Activated T-cell treated with anti-CD3 and anti-CD28 coated beads, Interleukin-2, amount 50 U/mL, for 24 hours (primary cell): ENCODE measurements at regions not wholly inside any gene's neighbourhood (a gene's known extent, or its start where the extent isn't known, plus 50 kb on each side); places are given as distances from the start of the nearest gene placed in this dataset.
A peak's percentile ranks its signal among the peaks of the same experiment; 100 is the strongest.
"Not testable (repeated sequence)": the region's sequence is repeated elsewhere in the genome, so short reads cannot be mapped to it uniquely, and the experiment has no call there.

Experiments used
- DNase-seq: peaks from one replicate; pipeline ENCODE4 v3.0.0-alpha.2; 2020
- H3K27ac Mint-ChIP-seq: 2 replicates; pipeline ENCODE4 v1.8.0; 2020; ENCODE audit warnings: mild to moderate bottlenecking, mixed read lengths
- H3K27me3 Mint-ChIP-seq: 2 replicates; pipeline ENCODE4 v1.8.0; 2020; ENCODE audit warnings: mixed read lengths
- H3K36me3 Mint-ChIP-seq: 2 replicates; pipeline ENCODE4 v1.8.0; 2020; ENCODE audit warnings: low read depth, mixed read lengths
- H3K4me1 Mint-ChIP-seq: 2 replicates; pipeline ENCODE4 v1.8.0; 2020; ENCODE audit warnings: low read depth, mixed read lengths
- H3K4me3 Mint-ChIP-seq: 2 replicates; pipeline ENCODE4 v1.8.0; 2020; ENCODE audit warnings: mild to moderate bottlenecking, moderate library complexity, mixed read lengths
- H3K9me3 Mint-ChIP-seq: 2 replicates; pipeline ENCODE4 v1.8.0; 2020; ENCODE audit warnings: mixed read lengths

- H3K9me3 Mint-ChIP-seq, H3K27me3 Mint-ChIP-seq, H3K36me3 Mint-ChIP-seq, DNase-seq, H3K27ac Mint-ChIP-seq, H3K4me3 Mint-ChIP-seq: not testable (repeated sequence)
- H3K4me1 Mint-ChIP-seq: peaks cover 12% of the 10 kb centered on the region
These were observed 307.9 kb upstream of the PLGLB1 start for GRCh38 chr2:87329529-87329928.

GRCh38 chr2:87330486-87330885, 308.8 kb upstream of the PLGLB1 start:
- not testable (repeated sequence) for H3K9me3 Mint-ChIP-seq, H3K4me3 Mint-ChIP-seq, DNase-seq, H3K27me3 Mint-ChIP-seq, H3K36me3 Mint-ChIP-seq, H3K27ac Mint-ChIP-seq
- H3K4me1 Mint-ChIP-seq: peaks cover 10% of the 10 kb centered on the region

DNA sequence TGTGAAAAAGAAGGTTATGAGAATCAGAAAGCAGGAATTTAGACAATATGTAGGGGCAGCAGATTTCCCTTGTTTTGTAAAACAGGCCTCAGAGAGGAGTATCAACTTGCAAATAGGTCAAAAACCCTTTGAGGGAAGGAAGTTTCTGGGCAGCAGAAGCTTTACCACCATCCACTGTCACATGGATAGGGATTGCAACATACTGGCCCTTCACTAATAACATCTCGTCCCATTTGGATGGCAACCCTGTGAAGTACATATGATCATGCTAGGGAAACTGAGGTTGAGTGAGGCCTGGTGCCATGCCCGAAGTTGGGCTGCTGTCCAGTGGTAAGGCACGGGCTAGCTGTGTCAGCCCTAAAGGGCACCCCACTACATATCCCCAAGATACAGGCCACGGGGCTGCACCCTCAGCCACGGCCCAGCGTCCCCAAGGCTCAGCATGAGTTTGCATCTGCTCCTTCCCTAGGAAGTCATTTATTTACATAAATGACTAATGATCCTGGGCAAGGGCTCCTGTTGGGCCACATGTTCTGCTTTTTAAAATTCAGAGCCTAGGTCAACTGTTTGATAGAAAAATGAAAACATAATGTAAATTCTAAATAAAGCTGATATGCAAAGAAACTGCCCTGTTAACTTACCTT, 310.4 kb upstream of the PLGLB1 start:
- H3K27me3 Mint-ChIP-seq, H3K9me3 Mint-ChIP-seq, H3K4me3 Mint-ChIP-seq, H3K4me1 Mint-ChIP-seq, DNase-seq, H3K27ac Mint-ChIP-seq, H3K36me3 Mint-ChIP-seq: not testable (repeated sequence)

- H3K9me3 Mint-ChIP-seq, H3K27ac Mint-ChIP-seq, H3K4me1 Mint-ChIP-seq, H3K27me3 Mint-ChIP-seq, H3K36me3 Mint-ChIP-seq, H3K4me3 Mint-ChIP-seq, DNase-seq: not testable (repeated sequence)
These were observed 313.2 kb upstream of the PLGLB1 start for GRCh38 chr2:87334888-87335287.

DNA sequence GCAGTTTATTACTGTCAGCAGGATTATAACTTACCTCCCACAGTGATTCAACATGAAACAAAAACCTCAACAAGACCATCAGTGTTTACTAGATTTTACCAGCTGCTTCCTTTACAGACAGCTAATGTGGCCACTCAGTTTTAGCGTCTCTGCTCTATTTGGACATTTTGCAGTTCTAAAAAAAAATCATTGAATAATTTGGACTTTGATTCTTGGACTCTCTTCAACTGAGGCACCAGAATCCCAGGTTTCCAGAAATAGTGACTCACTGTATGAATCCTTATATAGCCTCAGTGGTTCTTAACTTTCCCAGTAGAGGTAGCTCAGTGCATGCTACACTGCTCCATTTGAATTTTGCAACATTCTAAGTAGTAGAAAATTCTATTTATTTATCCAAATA, 317.4 kb upstream of the PLGLB1 start:
- H3K27me3 Mint-ChIP-seq, H3K4me1 Mint-ChIP-seq, H3K36me3 Mint-ChIP-seq, H3K4me3 Mint-ChIP-seq, H3K9me3 Mint-ChIP-seq, DNase-seq, H3K27ac Mint-ChIP-seq: not testable (repeated sequence)

GRCh38 chr2:87341601-87342014, 320.0 kb upstream of the PLGLB1 start:
- not testable (repeated sequence) for H3K4me3 Mint-ChIP-seq
- peak; percentile 70 for DNase-seq

GRCh38 chr2:87342175-87342574, 320.5 kb upstream of the PLGLB1 start:
- not testable (repeated sequence) for H3K27me3 Mint-ChIP-seq, H3K4me3 Mint-ChIP-seq, H3K27ac Mint-ChIP-seq, H3K36me3 Mint-ChIP-seq, H3K9me3 Mint-ChIP-seq, DNase-seq, H3K4me1 Mint-ChIP-seq

More at GRCh38 chr2:87341601-87342014, 320.0 kb upstream of the PLGLB1 start:
- H3K9me3 Mint-ChIP-seq, H3K36me3 Mint-ChIP-seq, H3K27ac Mint-ChIP-seq, H3K27me3 Mint-ChIP-seq, H3K4me1 Mint-ChIP-seq: not testable (repeated sequence)

DNA sequence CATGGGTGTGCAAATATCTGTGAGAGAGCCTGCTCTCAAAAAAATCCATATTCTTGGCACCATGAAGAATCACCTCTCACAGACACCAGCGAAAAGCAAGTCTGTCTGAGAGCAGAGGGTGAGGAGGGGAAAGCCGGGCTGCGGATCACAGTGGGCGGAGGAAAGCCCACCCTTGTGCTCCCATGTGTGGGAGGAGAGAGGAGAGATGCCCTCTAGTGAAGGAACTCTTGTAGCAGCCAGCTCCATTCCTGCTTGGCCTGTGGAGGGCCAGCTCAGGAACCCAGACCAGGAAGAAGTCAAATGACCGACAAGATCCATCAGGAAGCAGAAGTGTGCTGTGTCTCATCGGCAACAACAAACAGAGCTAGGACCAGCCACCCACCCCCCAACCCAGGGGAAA, 321.7 kb upstream of the PLGLB1 start:
- not testable (repeated sequence) for H3K4me1 Mint-ChIP-seq, H3K36me3 Mint-ChIP-seq, H3K27ac Mint-ChIP-seq, H3K27me3 Mint-ChIP-seq, H3K9me3 Mint-ChIP-seq, H3K4me3 Mint-ChIP-seq, DNase-seq

DNA sequence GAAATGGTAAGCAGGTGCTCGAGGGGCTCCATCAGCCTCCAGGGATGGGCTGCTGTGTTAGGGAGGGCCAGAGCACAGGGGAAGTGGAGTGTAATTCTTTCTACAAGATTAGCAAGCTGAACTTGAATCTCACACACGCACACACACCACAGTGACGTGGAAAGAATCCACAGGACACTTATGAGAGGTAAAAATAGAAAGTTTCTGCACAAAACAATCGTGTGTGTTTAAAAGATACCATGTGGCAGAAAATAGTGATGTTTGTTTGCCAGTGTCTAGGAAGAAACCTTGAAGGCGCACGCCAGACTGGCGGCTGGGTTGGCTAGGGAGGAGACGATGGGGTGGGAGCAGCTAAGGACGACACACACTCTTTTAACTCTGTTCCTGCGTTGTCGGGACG, 323.6 kb upstream of the PLGLB1 start:
- not testable (repeated sequence) for H3K27me3 Mint-ChIP-seq, H3K36me3 Mint-ChIP-seq, H3K4me1 Mint-ChIP-seq, H3K27ac Mint-ChIP-seq, H3K4me3 Mint-ChIP-seq, DNase-seq, H3K9me3 Mint-ChIP-seq

DNA sequence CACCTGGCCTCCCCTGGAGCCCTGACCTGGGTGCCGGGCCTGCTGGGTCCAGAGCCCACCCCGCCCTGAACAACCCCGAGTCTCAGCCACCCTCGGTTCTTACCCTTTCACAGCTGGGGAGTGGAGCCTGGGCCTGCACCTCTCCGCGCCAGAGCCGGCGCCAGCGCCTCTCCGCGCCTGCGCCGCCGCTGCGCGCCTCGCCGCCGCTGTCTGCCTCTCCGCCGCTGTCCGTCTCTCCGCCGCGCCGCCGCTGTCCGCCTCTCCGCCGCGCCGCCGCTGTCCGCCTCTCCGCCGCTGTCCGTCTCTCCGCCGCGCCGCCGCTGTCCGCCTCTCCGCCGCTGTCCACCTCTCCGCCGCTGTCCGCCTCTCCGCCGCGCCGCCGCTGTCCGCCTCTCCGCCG, 326.9 kb upstream of the PLGLB1 start:
- DNase-seq, H3K36me3 Mint-ChIP-seq, H3K27ac Mint-ChIP-seq, H3K27me3 Mint-ChIP-seq, H3K4me1 Mint-ChIP-seq, H3K9me3 Mint-ChIP-seq, H3K4me3 Mint-ChIP-seq: not testable (repeated sequence)

- not testable (repeated sequence) for H3K9me3 Mint-ChIP-seq, H3K4me3 Mint-ChIP-seq, H3K27me3 Mint-ChIP-seq, DNase-seq, H3K27ac Mint-ChIP-seq, H3K36me3 Mint-ChIP-seq, H3K4me1 Mint-ChIP-seq
These were observed 327.4 kb upstream of the PLGLB1 start for GRCh38 chr2:87349006-87349405.

DNA sequence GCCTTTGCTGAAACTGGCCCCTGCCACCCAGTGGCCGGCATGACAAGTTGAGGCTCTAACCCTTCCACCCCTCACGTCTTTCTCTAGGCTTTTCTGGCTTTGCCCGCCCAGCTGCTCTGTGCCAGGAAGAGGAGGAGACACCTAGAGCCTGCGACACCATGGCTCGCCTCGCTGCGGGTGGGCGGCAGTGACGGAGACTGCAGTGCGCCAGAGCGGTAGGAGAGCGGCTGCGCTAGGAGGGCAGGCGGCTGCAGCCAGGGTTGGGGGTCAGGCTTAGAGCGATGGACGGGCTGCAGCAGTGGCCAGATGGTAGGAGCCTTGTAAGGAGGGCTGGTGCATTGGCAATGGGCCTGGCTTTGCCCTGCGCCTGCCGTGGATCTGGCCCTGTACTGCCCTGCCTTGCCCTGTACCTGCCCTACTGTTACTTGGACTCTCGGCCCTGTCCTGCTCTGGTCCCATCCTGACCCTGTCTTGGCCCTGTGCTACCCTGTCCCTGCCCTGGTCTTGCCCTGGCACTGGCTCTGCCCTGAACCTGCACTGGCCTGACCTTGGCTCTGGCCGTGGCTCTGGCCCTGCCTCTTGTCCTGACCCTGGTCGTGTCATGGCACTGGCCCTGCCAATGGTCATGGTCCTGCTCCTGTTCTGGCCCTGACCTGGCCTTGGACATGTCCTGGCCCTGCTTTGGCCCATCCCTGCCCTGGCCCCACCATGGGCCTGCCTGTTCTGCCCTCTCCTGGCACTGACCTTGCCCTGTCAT, 330.7 kb upstream of the PLGLB1 start:
- not testable (repeated sequence) for DNase-seq, H3K9me3 Mint-ChIP-seq, H3K27ac Mint-ChIP-seq, H3K36me3 Mint-ChIP-seq, H3K4me3 Mint-ChIP-seq, H3K4me1 Mint-ChIP-seq, H3K27me3 Mint-ChIP-seq

DNA sequence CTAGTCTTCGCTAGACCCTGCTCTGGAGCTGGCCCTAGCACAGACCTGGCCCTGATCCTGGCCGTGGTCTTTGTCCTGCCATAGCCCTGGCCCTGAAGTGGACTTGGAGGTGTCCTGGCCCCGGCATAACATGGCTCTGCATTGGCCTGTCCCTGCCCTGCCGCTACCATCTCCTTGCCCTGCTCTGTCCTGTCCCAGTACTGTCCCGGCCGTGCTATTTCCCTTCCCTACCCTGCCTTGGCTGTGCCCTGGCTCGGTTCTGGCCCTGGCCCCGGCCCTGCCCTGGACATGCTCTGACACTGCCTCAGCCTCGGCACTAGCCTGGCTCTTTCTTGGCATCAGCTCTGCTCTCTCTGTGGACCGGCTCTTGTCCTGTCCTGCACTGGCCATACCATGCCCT, 331.8 kb upstream of the PLGLB1 start:
- not testable (repeated sequence) for H3K4me1 Mint-ChIP-seq, H3K27me3 Mint-ChIP-seq

DNA sequence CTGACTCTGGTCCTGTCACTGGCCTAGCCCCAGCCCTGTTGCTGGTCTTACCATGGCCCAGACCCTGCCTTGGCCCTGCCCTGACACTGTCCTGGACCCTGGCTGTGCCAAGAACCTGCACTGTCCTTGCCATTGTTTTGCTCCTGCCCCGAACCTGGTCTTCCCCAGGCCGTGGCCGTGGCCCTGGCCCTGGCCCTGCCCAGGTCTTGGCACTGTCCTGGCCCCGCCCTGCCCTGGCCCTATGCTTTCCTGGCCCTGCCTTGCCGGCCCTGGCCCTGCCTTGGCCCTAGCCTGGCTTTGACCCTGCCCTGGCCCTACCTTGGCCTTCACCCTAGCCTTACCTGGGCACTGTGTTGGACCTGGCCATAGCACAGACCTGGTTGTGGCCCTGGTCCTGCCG, 332.5 kb upstream of the PLGLB1 start:
- H3K36me3 Mint-ChIP-seq, H3K27ac Mint-ChIP-seq, H3K9me3 Mint-ChIP-seq, H3K4me1 Mint-ChIP-seq, DNase-seq, H3K4me3 Mint-ChIP-seq, H3K27me3 Mint-ChIP-seq: not testable (repeated sequence)

More for the DNA sequence above, 331.8 kb upstream of the PLGLB1 start:
- DNase-seq, H3K4me3 Mint-ChIP-seq, H3K9me3 Mint-ChIP-seq, H3K36me3 Mint-ChIP-seq, H3K27ac Mint-ChIP-seq: not testable (repeated sequence)

GRCh38 chr2:87360250-87360649, 338.6 kb upstream of the PLGLB1 start:
- H3K36me3 Mint-ChIP-seq, H3K27ac Mint-ChIP-seq, H3K9me3 Mint-ChIP-seq, H3K27me3 Mint-ChIP-seq, DNase-seq, H3K4me3 Mint-ChIP-seq, H3K4me1 Mint-ChIP-seq: not testable (repeated sequence)

DNA sequence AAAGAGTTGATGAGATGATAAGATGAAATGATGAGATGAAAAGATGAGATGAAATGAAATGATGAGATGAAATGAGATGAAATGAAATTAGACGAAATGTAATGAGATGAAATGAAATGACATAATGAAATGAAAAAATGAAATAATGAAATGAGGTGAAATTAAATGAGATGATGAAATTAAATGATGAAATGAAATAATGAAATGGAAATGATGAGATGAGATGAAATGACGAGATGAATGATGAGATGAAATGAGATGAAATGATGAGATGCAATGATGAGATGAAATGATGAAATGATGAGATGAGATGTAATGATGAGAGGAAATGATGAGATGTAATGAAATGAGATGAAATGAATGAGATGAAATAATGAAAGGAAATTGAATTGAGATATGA, 339.3 kb upstream of the PLGLB1 start:
- not testable (repeated sequence) for H3K27me3 Mint-ChIP-seq, H3K9me3 Mint-ChIP-seq, H3K36me3 Mint-ChIP-seq, H3K4me3 Mint-ChIP-seq, H3K27ac Mint-ChIP-seq, H3K4me1 Mint-ChIP-seq, DNase-seq
